ENCODE measurements at regions not wholly inside any gene's neighbourhood (a gene's known extent, or its start where the extent isn't known, plus 50 kb on each side); places are given as distances from the start of the nearest gene placed in this dataset.

- Histone ChIP-seq H3K4me2 (no peak overlapping the region), H3K4me3 (no peak overlapping the region), H3K9me3 (no peaks in the 10 kb centered on the region), H3K27ac (no peak overlapping the region), H3K4me1 (no peaks in the 10 kb centered on the region)
- 8% methylated on average over 5 of the region's 5 CpGs for WGBS (ENCODE audit: missing lambda C conversion rate)
- CTCF ChIA-PET: interaction anchor here (0.7 kb wide), 1 partner anchor 133 kb away, joined by 3 read pairs; no protein-coding TSS in a partner anchor
- no peak for DNase-seq (ENCODE audit: low read depth in 1 of 2, low spot score in 1 of 2)
- no peak for FAIRE-seq
- POLR2A ChIA-PET: no interaction called here
- ATAC-seq: no peak
- TF ChIP-seq HMGXB4 (CRISPR knock-in tag; IDR thresholded peaks at IDR 0.05; ENCODE audit: borderline replicate concordance) (no peak), HOXB13 (CRISPR knock-in tag; IDR thresholded peaks at IDR 0.05; ENCODE audit: low read depth) (no peak), RFX5 (IDR thresholded peaks at IDR 0.05) (no peak), PHF8 (IDR thresholded peaks at IDR 0.05; ENCODE audit: borderline replicate concordance, low read depth) (no peak), ZC3H11A (IDR thresholded peaks at IDR 0.05) (no peak), ELK1 (IDR thresholded peaks at IDR 0.05; ENCODE audit: low read depth, low read length) (no peak), RARB (CRISPR knock-in tag; IDR thresholded peaks at IDR 0.05) (no peak), SMC3 (IDR thresholded peaks at IDR 0.05) (no peak), EHMT2 (IDR thresholded peaks at IDR 0.05; ENCODE audit: low read depth) (no peak), ZFP36 (IDR thresholded peaks at IDR 0.05; ENCODE audit: borderline replicate concordance, partially characterized antibody) (no peak), EHF (CRISPR knock-in tag; IDR thresholded peaks at IDR 0.05) (no peak)
These were observed 643.8 kb downstream of the SQOR start for GRCh38 chr15:46278486-46279090.

- no peak for FAIRE-seq
- 2% methylated on average over 4 of the region's 4 CpGs for WGBS (ENCODE audit: missing lambda C conversion rate)
- Histone ChIP-seq H3K4me3 (no peak overlapping the region), H3K4me1 (no peaks in the 10 kb centered on the region), H3K27ac (no peak overlapping the region), H3K4me2 (no peak overlapping the region), H3K9me3 (no peaks in the 10 kb centered on the region)
- ChIA-PET CTCF (no interaction called here), POLR2A (no interaction called here)
- DNase-seq (ENCODE audit: low read depth in 1 of 2, low spot score in 1 of 2): no peak
- TF ChIP-seq FOSB (CRISPR knock-in tag; IDR thresholded peaks at IDR 0.05) (no peak), TFCP2L1 (CRISPR knock-in tag; IDR thresholded peaks at IDR 0.05) (no peak), KDM1A (IDR thresholded peaks at IDR 0.05; ENCODE audit: low read depth) (no peak), CBX8 (IDR thresholded peaks at IDR 0.05) (no peak), MYC (IDR thresholded peaks at IDR 0.05; ENCODE audit: borderline replicate concordance, low read length) (no peak), FOSL2 (IDR thresholded peaks at IDR 0.05) (no peak), FOSL2 (CRISPR knock-in tag; IDR thresholded peaks at IDR 0.05) (no peak), EHF (CRISPR knock-in tag; IDR thresholded peaks at IDR 0.05) (no peak), NPAS2 (CRISPR knock-in tag; IDR thresholded peaks at IDR 0.05; ENCODE audit: borderline replicate concordance) (no peak), NR3C1 (IDR thresholded peaks at IDR 0.05) (no peak), ZNF302 (CRISPR knock-in tag; IDR thresholded peaks at IDR 0.05) (no peak), SREBF2 (IDR thresholded peaks at IDR 0.05) (no peak), HEYL (CRISPR knock-in tag; IDR thresholded peaks at IDR 0.05) (no peak), JUN (IDR thresholded peaks at IDR 0.05) (no peak), MAFK (IDR thresholded peaks at IDR 0.05; ENCODE audit: partially characterized antibody) (no peak), BHLHE40 (IDR thresholded peaks at IDR 0.05; ENCODE audit: low read depth, low read length) (no peak), RCOR1 (IDR thresholded peaks at IDR 0.05; ENCODE audit: low read depth, low read length) (no peak)
- ATAC-seq: no peak
These were observed 646.1 kb downstream of the SQOR start for GRCh38 chr15:46280762-46281542.

Measured in A549 (cell line).